ENCODE measurements at regions not wholly inside any gene's neighbourhood (a gene's known extent, or its start where the extent isn't known, plus 50 kb on each side); places are given as distances from the start of the nearest gene placed in this dataset.

GRCh38 chr4:111855308-111855707, 289.9 kb upstream of the FAM241A start:
- DNase-seq, result no peak
- Histone ChIP-seq H3K4me3 (no peak overlapping the region), H3K27me3 (no peaks in the 10 kb centered on the region), H3K36me3 (no peaks in the 10 kb centered on the region), H3K9me3 (no peaks in the 10 kb centered on the region)

GRCh38 chr4:111864066-111864465, 281.2 kb upstream of the FAM241A start:
- Histone ChIP-seq H3K4me3 (no peak overlapping the region), H3K27me3 (no peaks in the 10 kb centered on the region)

GRCh38 chr4:111869339-111869738, 275.9 kb upstream of the FAM241A start:
- no peak overlapping the region for H3K4me3 ChIP-seq
- H3K27me3 ChIP-seq, result no peaks in the 10 kb centered on the region
- no peaks in the 10 kb centered on the region for H3K36me3 ChIP-seq
- DNase-seq, result no peak
- H3K9me3 ChIP-seq, result no peaks in the 10 kb centered on the region

More at GRCh38 chr4:111864066-111864465, 281.2 kb upstream of the FAM241A start:
- no peak for DNase-seq
- no peaks in the 10 kb centered on the region for H3K9me3 ChIP-seq
- H3K36me3 ChIP-seq, result no peaks in the 10 kb centered on the region

- Histone ChIP-seq H3K36me3 (no peaks in the 10 kb centered on the region), H3K27me3 (no peaks in the 10 kb centered on the region), H3K4me3 (no peak overlapping the region), H3K9me3 (no peaks in the 10 kb centered on the region)
- no peak for DNase-seq
These were observed 273.5 kb upstream of the FAM241A start for GRCh38 chr4:111871802-111872201.

- H3K36me3 ChIP-seq, result no peaks in the 10 kb centered on the region
- no peaks in the 10 kb centered on the region for H3K27me3 ChIP-seq
- DNase-seq, result no peak
- no peaks in the 10 kb centered on the region for H3K9me3 ChIP-seq
- no peak overlapping the region for H3K4me3 ChIP-seq
These were observed 271.5 kb upstream of the FAM241A start for GRCh38 chr4:111873801-111874200.

- DNase-seq, result no peak
- Histone ChIP-seq H3K27me3 (no peaks in the 10 kb centered on the region), H3K4me3 (no peak overlapping the region), H3K36me3 (no peaks in the 10 kb centered on the region), H3K9me3 (no peaks in the 10 kb centered on the region)
These were observed 265.7 kb upstream of the FAM241A start for GRCh38 chr4:111879539-111879938.

- Histone ChIP-seq H3K9me3 (no peaks in the 10 kb centered on the region), H3K27me3 (no peaks in the 10 kb centered on the region), H3K4me3 (no peak overlapping the region), H3K36me3 (no peaks in the 10 kb centered on the region)
- DNase-seq, result no peak
These were observed 265.1 kb upstream of the FAM241A start for GRCh38 chr4:111880116-111880515.

GRCh38 chr4:111883557-111883999, 261.7 kb upstream of the FAM241A start:
- H3K4me3 ChIP-seq, result no peak overlapping the region
- H3K27me3 ChIP-seq, result no peaks in the 10 kb centered on the region
- H3K9me3 ChIP-seq, result no peaks in the 10 kb centered on the region
- DNase-seq, result no peak
- H3K36me3 ChIP-seq, result no peaks in the 10 kb centered on the region

- Histone ChIP-seq H3K36me3 (no peaks in the 10 kb centered on the region), H3K27me3 (no peaks in the 10 kb centered on the region), H3K9me3 (no peaks in the 10 kb centered on the region), H3K4me3 (no peak overlapping the region)
- no peak for DNase-seq
These were observed 254.8 kb upstream of the FAM241A start for GRCh38 chr4:111890412-111890811.

GRCh38 chr4:111905511-111905910, 239.7 kb upstream of the FAM241A start:
- no peaks in the 10 kb centered on the region for H3K36me3 ChIP-seq
- H3K27me3 ChIP-seq, result no peaks in the 10 kb centered on the region
- H3K9me3 ChIP-seq, result no peaks in the 10 kb centered on the region
- H3K4me3 ChIP-seq, result no peak overlapping the region
- no peak for DNase-seq

- no peaks in the 10 kb centered on the region for H3K36me3 ChIP-seq
- H3K4me3 ChIP-seq, result no peak overlapping the region
- DNase-seq, result no peak
- no peaks in the 10 kb centered on the region for H3K27me3 ChIP-seq
- no peaks in the 10 kb centered on the region for H3K9me3 ChIP-seq
These were observed 225.6 kb upstream of the FAM241A start for GRCh38 chr4:111919639-111920038.

- Histone ChIP-seq H3K4me3 (no peak overlapping the region), H3K27me3 (no peaks in the 10 kb centered on the region), H3K9me3 (no peaks in the 10 kb centered on the region), H3K36me3 (no peaks in the 10 kb centered on the region)
- no peak for DNase-seq
These were observed 223.5 kb upstream of the FAM241A start for GRCh38 chr4:111921714-111922113.

- Histone ChIP-seq H3K9me3 (no peaks in the 10 kb centered on the region), H3K4me3 (no peak overlapping the region), H3K27me3 (no peaks in the 10 kb centered on the region), H3K36me3 (no peaks in the 10 kb centered on the region)
- no peak for DNase-seq
These were observed 221.5 kb upstream of the FAM241A start for GRCh38 chr4:111923786-111924185.

GRCh38 chr4:111924696-111925095, 220.6 kb upstream of the FAM241A start:
- Histone ChIP-seq H3K36me3 (no peaks in the 10 kb centered on the region), H3K27me3 (no peaks in the 10 kb centered on the region), H3K4me3 (no peak overlapping the region), H3K9me3 (no peaks in the 10 kb centered on the region)
- DNase-seq, result no peak

- DNase-seq, result no peak
These were observed 214.6 kb upstream of the FAM241A start for GRCh38 chr4:111930659-111931058.

GRCh38 chr4:111933703-111934102, 211.6 kb upstream of the FAM241A start:
- Histone ChIP-seq H3K27me3 (no peaks in the 10 kb centered on the region), H3K36me3 (no peaks in the 10 kb centered on the region), H3K9me3 (no peaks in the 10 kb centered on the region), H3K4me3 (no peak overlapping the region)
- DNase-seq, result no peak

More at GRCh38 chr4:111930659-111931058, 214.6 kb upstream of the FAM241A start:
- no peaks in the 10 kb centered on the region for H3K36me3 ChIP-seq
- H3K4me3 ChIP-seq, result no peak overlapping the region
- no peaks in the 10 kb centered on the region for H3K9me3 ChIP-seq
- no peaks in the 10 kb centered on the region for H3K27me3 ChIP-seq

- DNase-seq, result no peak
- no peaks in the 10 kb centered on the region for H3K27me3 ChIP-seq
- no peak overlapping the region for H3K4me3 ChIP-seq
- no peaks in the 10 kb centered on the region for H3K9me3 ChIP-seq
- no peaks in the 10 kb centered on the region for H3K36me3 ChIP-seq
These were observed 210.9 kb upstream of the FAM241A start for GRCh38 chr4:111934314-111934713.

- Histone ChIP-seq H3K4me3 (no peak overlapping the region), H3K36me3 (no peaks in the 10 kb centered on the region), H3K9me3 (no peaks in the 10 kb centered on the region), H3K27me3 (no peaks in the 10 kb centered on the region)
- DNase-seq, result no peak
These were observed 207.9 kb upstream of the FAM241A start for GRCh38 chr4:111937368-111937767.

- DNase-seq, result no peak
- no peaks in the 10 kb centered on the region for H3K9me3 ChIP-seq
- no peaks in the 10 kb centered on the region for H3K27me3 ChIP-seq
- H3K36me3 ChIP-seq, result no peaks in the 10 kb centered on the region
- H3K4me3 ChIP-seq, result no peak overlapping the region
These were observed 203.3 kb upstream of the FAM241A start for GRCh38 chr4:111941957-111942356.

Data from MG63 (cell line).